ENCODE measurements at regions not wholly inside any gene's neighbourhood (a gene's known extent, or its start where the extent isn't known, plus 50 kb on each side); places are given as distances from the start of the nearest gene placed in this dataset.

- TF ChIP-seq, protein P1, sequence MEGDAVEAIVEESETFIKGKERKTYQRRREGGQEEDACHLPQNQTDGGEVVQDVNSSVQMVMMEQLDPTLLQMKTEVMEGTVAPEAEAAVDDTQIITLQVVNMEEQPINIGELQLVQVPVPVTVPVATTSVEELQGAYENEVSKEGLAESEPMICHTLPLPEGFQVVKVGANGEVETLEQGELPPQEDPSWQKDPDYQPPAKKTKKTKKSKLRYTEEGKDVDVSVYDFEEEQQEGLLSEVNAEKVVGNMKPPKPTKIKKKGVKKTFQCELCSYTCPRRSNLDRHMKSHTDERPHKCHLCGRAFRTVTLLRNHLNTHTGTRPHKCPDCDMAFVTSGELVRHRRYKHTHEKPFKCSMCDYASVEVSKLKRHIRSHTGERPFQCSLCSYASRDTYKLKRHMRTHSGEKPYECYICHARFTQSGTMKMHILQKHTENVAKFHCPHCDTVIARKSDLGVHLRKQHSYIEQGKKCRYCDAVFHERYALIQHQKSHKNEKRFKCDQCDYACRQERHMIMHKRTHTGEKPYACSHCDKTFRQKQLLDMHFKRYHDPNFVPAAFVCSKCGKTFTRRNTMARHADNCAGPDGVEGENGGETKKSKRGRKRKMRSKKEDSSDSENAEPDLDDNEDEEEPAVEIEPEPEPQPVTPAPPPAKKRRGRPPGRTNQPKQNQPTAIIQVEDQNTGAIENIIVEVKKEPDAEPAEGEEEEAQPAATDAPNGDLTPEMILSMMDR (IDR thresholded peaks at IDR 0.05): no peak
- TF ChIP-seq ZFX (IDR thresholded peaks at IDR 0.05; ENCODE audit: borderline replicate concordance): no peak
- H3K27ac ChIP-seq: no peak overlapping the region
Measured at GRCh38 chr5:43854697-43855292, 251.8 kb downstream of the NNT start.

- H3K27ac ChIP-seq: no peak overlapping the region
- TF ChIP-seq ZFX (IDR thresholded peaks at IDR 0.05; ENCODE audit: borderline replicate concordance): no peak
- TF ChIP-seq, protein P1 (IDR thresholded peaks at IDR 0.05): no peak
Measured at GRCh38 chr5:43852279-43852678, 249.3 kb downstream of the NNT start.

DNA sequence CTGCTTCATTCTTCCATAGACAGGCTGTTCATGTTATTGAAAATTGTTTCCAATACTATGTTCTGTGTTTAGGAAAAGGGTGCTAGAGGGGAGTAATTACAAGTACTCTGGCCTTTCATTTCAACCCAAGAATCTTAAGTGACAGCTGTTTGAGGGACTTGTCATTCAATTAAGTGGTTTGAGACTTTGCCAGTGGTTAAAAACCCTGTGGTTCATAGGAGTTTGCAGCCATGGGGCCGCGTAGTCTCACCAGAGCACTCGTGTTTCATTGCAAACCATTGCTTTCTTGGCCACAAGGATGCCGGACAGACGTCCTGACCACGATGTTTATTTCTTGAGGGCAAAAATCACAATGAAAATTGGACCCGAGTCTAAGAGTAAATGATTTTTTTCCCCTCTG is 248.8 kb downstream of the NNT start:
- TF ChIP-seq, protein P1 (IDR thresholded peaks at IDR 0.05): no peak
- TF ChIP-seq ZFX (IDR thresholded peaks at IDR 0.05; ENCODE audit: borderline replicate concordance): no peak
- no peak overlapping the region for H3K27ac ChIP-seq

DNA sequence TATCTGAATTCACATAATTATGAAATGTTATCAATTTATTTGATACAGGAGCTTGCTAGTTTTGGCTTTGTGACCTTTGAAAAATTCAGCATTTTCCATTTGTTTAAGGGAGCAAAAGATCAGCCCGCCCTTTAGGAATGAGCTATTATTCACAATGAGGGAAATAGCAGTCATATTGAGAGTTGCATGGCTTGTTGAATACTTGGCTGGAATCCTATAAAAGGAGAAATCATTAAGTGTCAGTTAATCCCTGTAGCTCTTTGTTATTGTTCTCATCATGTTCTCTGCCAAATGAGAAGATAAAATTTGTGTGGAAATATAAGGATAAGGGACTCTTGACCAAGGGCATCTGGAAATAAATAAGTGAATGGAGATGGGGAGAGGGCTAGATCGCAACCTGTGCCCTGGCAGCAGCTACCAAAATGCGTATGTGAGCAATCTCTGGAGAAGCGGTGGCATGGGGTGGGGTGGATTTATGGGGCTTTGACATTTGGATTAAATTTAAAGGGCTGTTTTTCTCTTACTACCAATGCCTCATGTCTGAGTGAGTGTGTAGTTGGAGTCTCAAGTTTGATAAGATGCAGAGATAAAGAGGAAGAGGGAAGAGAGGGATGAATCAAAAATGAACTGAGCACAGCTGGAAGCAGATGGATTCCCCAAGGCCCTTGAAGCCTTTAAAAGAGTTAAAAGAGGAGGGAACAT is 237.6 kb downstream of the NNT start:
- TF ChIP-seq, protein P1 (IDR thresholded peaks at IDR 0.05): no peak
- TF ChIP-seq ZFX (IDR thresholded peaks at IDR 0.05; ENCODE audit: borderline replicate concordance): no peak
- no peak overlapping the region for H3K27ac ChIP-seq

DNA sequence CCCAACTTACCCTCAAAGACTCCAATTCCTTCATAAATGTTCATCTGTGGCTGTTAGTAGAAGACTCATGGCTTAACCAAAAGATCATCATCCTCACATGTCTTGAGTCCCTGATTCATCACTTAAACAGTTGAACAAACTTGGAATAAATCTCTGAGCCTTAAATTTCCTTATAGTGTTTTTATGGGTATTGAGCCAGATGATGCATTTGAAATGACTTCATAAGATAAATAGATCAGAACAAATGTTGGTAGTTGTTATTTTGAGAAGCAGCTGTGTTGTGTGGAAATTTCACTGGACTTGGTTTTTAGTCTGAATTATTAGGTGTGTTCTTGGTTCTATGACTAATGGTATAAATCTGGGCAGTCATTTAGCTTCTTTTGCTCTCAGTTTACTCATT is 236.2 kb downstream of the NNT start:
- H3K27ac ChIP-seq: no peak overlapping the region
- TF ChIP-seq, protein P1 (IDR thresholded peaks at IDR 0.05): no peak
- no peak for TF ChIP-seq ZFX (IDR thresholded peaks at IDR 0.05; ENCODE audit: borderline replicate concordance)

DNA sequence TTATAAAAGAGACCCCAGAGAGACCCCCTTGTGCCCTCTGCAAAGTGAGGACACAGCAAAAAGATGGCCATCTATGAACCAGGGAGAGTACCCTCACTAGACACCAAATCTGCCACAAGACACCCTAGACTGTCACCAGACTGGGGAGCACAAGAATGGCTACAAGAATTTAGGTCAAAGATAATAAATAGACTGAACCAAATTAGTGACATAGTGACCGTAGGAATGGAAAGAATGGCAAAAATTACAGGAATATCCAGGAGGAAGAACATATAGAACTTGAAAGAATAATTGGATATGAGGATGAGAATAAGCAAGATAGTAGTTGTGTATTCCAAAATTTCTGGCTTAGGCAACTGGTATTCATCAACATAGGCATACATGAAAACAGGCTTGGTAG is 235.0 kb downstream of the NNT start:
- no peak overlapping the region for H3K27ac ChIP-seq
- no peak for TF ChIP-seq ZFX (IDR thresholded peaks at IDR 0.05; ENCODE audit: borderline replicate concordance)
- TF ChIP-seq, protein P1 (IDR thresholded peaks at IDR 0.05): no peak

GRCh38 chr5:43837091-43837490 is 234.1 kb downstream of the NNT start:
- no peak overlapping the region for H3K27ac ChIP-seq
- TF ChIP-seq ZFX (IDR thresholded peaks at IDR 0.05; ENCODE audit: borderline replicate concordance): no peak
- TF ChIP-seq, protein P1 (IDR thresholded peaks at IDR 0.05): no peak

All from 22Rv1 (cell line).